ENCODE measurements at regions not wholly inside any gene's neighbourhood (a gene's known extent, or its start where the extent isn't known, plus 50 kb on each side); places are given as distances from the start of the nearest gene placed in this dataset.

- CTCF ChIA-PET = no interaction called here
- TF ChIP-seq TARDBP (IDR thresholded peaks at IDR 0.05) = no peak
- TF ChIP-seq BHLHE40 (IDR thresholded peaks at IDR 0.05; ENCODE audit: borderline replicate concordance) = no peak
- no peak for TF ChIP-seq NFRKB (IDR thresholded peaks at IDR 0.05)
These were observed 1458.0 kb downstream of the NCAM2 start for GRCh38 chr21:22456241-22456640.

GRCh38 chr21:22468893-22469292 is 1470.7 kb downstream of the NCAM2 start:
- DNase-seq (ENCODE audit: extremely low spot score) = no peak
- POLR2A ChIA-PET = no interaction called here
- CTCF ChIA-PET = no interaction called here
- no peak for TF ChIP-seq SP1 (IDR thresholded peaks at IDR 0.05)
- no peak for TF ChIP-seq FOXK2 (IDR thresholded peaks at IDR 0.05)
- TF ChIP-seq NFRKB (IDR thresholded peaks at IDR 0.05) = no peak
- TF ChIP-seq SUZ12 (IDR thresholded peaks at IDR 0.05) = no peak
- TF ChIP-seq ZNF384 (IDR thresholded peaks at IDR 0.05) = no peak

More at GRCh38 chr21:22456241-22456640, 1458.0 kb downstream of the NCAM2 start:
- POLR2A ChIA-PET = no interaction called here
- DNase-seq (ENCODE audit: extremely low spot score) = no peak

GRCh38 chr21:22474403-22474802 is 1476.2 kb downstream of the NCAM2 start:
- POLR2A ChIA-PET = no interaction called here
- CTCF ChIA-PET = no interaction called here
- DNase-seq (ENCODE audit: extremely low spot score) = no peak
- TF ChIP-seq LEF1 (IDR thresholded peaks at IDR 0.05; ENCODE audit: borderline replicate concordance) = no peak
- TF ChIP-seq ELF4 (IDR thresholded peaks at IDR 0.05) = no peak
- TF ChIP-seq SP1 (IDR thresholded peaks at IDR 0.05) = no peak
- no peak for TF ChIP-seq ZNF384 (IDR thresholded peaks at IDR 0.05)
- no peak for TF ChIP-seq TARDBP (IDR thresholded peaks at IDR 0.05)
- no peak for TF ChIP-seq SUZ12 (IDR thresholded peaks at IDR 0.05)
- TF ChIP-seq ARNT (IDR thresholded peaks at IDR 0.05) = no peak
- no peak for TF ChIP-seq BHLHE40 (IDR thresholded peaks at IDR 0.05; ENCODE audit: borderline replicate concordance)
- TF ChIP-seq L3MBTL2 (conservative IDR thresholded peaks at IDR 0.05) = no peak
- no peak for TF ChIP-seq HDGF (IDR thresholded peaks at IDR 0.05; ENCODE audit: borderline replicate concordance)
- no peak for TF ChIP-seq FOXM1 (IDR thresholded peaks at IDR 0.05; ENCODE audit: borderline replicate concordance)

- DNase-seq (ENCODE audit: extremely low spot score) = no peak
- POLR2A ChIA-PET = no interaction called here
- CTCF ChIA-PET = no interaction called here
- TF ChIP-seq ARNT (IDR thresholded peaks at IDR 0.05) (no peak), HDGF (IDR thresholded peaks at IDR 0.05; ENCODE audit: borderline replicate concordance) (no peak), TARDBP (IDR thresholded peaks at IDR 0.05) (no peak), FOXA1 (IDR thresholded peaks at IDR 0.05) (no peak), LEF1 (IDR thresholded peaks at IDR 0.05; ENCODE audit: borderline replicate concordance) (no peak), FOXM1 (IDR thresholded peaks at IDR 0.05; ENCODE audit: borderline replicate concordance) (no peak), ELF4 (IDR thresholded peaks at IDR 0.05) (no peak), CTBP1 (IDR thresholded peaks at IDR 0.05; ENCODE audit: borderline replicate concordance) (no peak), ZNF384 (IDR thresholded peaks at IDR 0.05) (no peak), SUZ12 (IDR thresholded peaks at IDR 0.05) (no peak), NFRKB (IDR thresholded peaks at IDR 0.05) (no peak), BHLHE40 (IDR thresholded peaks at IDR 0.05; ENCODE audit: borderline replicate concordance) (no peak), FOXK2 (IDR thresholded peaks at IDR 0.05) (no peak), PKNOX1 (IDR thresholded peaks at IDR 0.05) (no peak)
These were observed 1478.0 kb downstream of the NCAM2 start for GRCh38 chr21:22476214-22476613.

GRCh38 chr21:22476726-22477646 is 1478.8 kb downstream of the NCAM2 start:
- TF ChIP-seq CTBP1 (IDR thresholded peaks at IDR 0.05; ENCODE audit: borderline replicate concordance) = no peak
- TF ChIP-seq SUZ12 (IDR thresholded peaks at IDR 0.05) = no peak
- no peak for TF ChIP-seq BHLHE40 (IDR thresholded peaks at IDR 0.05; ENCODE audit: borderline replicate concordance)
- TF ChIP-seq FOXK2 (IDR thresholded peaks at IDR 0.05) = no peak
- TF ChIP-seq LEF1 (IDR thresholded peaks at IDR 0.05; ENCODE audit: borderline replicate concordance) = no peak
- TF ChIP-seq L3MBTL2 (conservative IDR thresholded peaks at IDR 0.05) = no peak
- TF ChIP-seq ZNF384 (IDR thresholded peaks at IDR 0.05) = no peak
- no peak for TF ChIP-seq TARDBP (IDR thresholded peaks at IDR 0.05)
- TF ChIP-seq HDGF (IDR thresholded peaks at IDR 0.05; ENCODE audit: borderline replicate concordance) = no peak
- POLR2A ChIA-PET = interaction anchor here (0.7 kb wide), 1 partner anchor 25 kb away, joined by 3 read pairs; no protein-coding TSS in a partner anchor
- CTCF ChIA-PET = no interaction called here
- DNase-seq (ENCODE audit: extremely low spot score) = no peak

- no peak for DNase-seq (ENCODE audit: extremely low spot score)
- TF ChIP-seq PKNOX1 (IDR thresholded peaks at IDR 0.05) (0 out of 2 replicates have a peak, but pooled peaks have one; percentile 25), BHLHE40 (IDR thresholded peaks at IDR 0.05; ENCODE audit: borderline replicate concordance) (no peak)
- ChIA-PET CTCF (no interaction called here), POLR2A (no interaction called here)
These were observed 1491.8 kb downstream of the NCAM2 start for GRCh38 chr21:22490049-22490448.

GRCh38 chr21:22516230-22516629 is 1518.0 kb downstream of the NCAM2 start:
- CTCF ChIA-PET = no interaction called here
- TF ChIP-seq LEF1 (IDR thresholded peaks at IDR 0.05; ENCODE audit: borderline replicate concordance) = no peak
- TF ChIP-seq ELF4 (IDR thresholded peaks at IDR 0.05) = no peak
- no peak for TF ChIP-seq L3MBTL2 (conservative IDR thresholded peaks at IDR 0.05)
- DNase-seq (ENCODE audit: extremely low spot score) = no peak
- POLR2A ChIA-PET = no interaction called here
